Endothelial cell of umbilical vein (primary cell): ENCODE measurements at regions not wholly inside any gene's neighbourhood (a gene's known extent, or its start where the extent isn't known, plus 50 kb on each side); places are given as distances from the start of the nearest gene placed in this dataset.

Experiments used
- BruUV-seq: library from RNA; stranded (reverse); fragments of 400-500 nt; replicated peaks from 2 replicates; lab custom pipeline; 2021; lab: Mats Ljungman, UMichigan
- CTCF ChIA-PET: fragments of 300-600, 350-600 bp; sonication (Branson Sonifier 250); formaldehyde crosslinking; loops from one replicate; lab custom pipeline; 2021; ENCODE audit warnings: antibody characterized with exemption, inconsistent platforms; lab: Charles Lee
- POLR2A ChIA-PET: fragments of 300-600, 350-600 bp; sonication (Branson Sonifier 250); formaldehyde crosslinking; loops from one replicate; lab custom pipeline; 2021; ENCODE audit warnings: antibody characterized with exemption, inconsistent platforms; lab: Charles Lee
- DNase-seq: peaks from one replicate; pipeline ENCODE4 v3.0.0-alpha.2; 2011; ENCODE audit warnings: low read depth, low spot score
- FAIRE-seq: peaks from 2 replicates; lab custom pipeline; 2011; peaks lifted over from hg19 to GRCh38; lab: Jason Lieb, UNC
- H2AFZ ChIP-seq: 2 replicates; pipeline ENCODE4 v1.6.0; 2012; ENCODE audit warnings: low read depth, low read length, control low read depth, inconsistent platforms
- H3K27ac ChIP-seq: 2 replicates; pipeline ENCODE4 v1.5.1; 2011; ENCODE audit warnings: low read depth, mild to moderate bottlenecking, control low read depth, low read length, moderate library complexity; ENCODE audit not compliant: insufficient read depth
- H3K27me3 ChIP-seq, 2 experiments: 2 replicates each; pipeline versions ENCODE4 v1.6.0 to v1.6.1; 2011; ENCODE audit warnings: low read length in 2 of 2, mixed read lengths in 1 of 2; ENCODE audit not compliant: control insufficient read depth in 2 of 2, insufficient read depth in 2 of 2
- H3K36me3 ChIP-seq, 2 experiments: 2 replicates in 1 of 2; 3 replicates in 1 of 2; pipeline ENCODE4 v1.5.1; 2011; ENCODE audit warnings: low read length in 2 of 2, mild to moderate bottlenecking in 1 of 2, moderate library complexity in 1 of 2; ENCODE audit not compliant: control insufficient read depth in 2 of 2, insufficient read depth in 2 of 2; ENCODE audit errors: extremely low read depth in 1 of 2
- H3K4me1 ChIP-seq: 3 replicates; pipeline ENCODE4 v1.5.1; 2011; ENCODE audit warnings: mild to moderate bottlenecking, low read length; ENCODE audit not compliant: control insufficient read depth, insufficient read depth; ENCODE audit errors: extremely low read depth
- H3K4me2 ChIP-seq: 2 replicates; pipeline ENCODE4 v1.6.1; 2011; ENCODE audit warnings: low read length, control low read depth, mixed read lengths; ENCODE audit not compliant: insufficient read depth
- H3K4me3 ChIP-seq, 3 experiments: fragments of 200-600 bp in 1 of 3; sonication (generic), shearing (Covaris generic) in 1 of 3; replicated peaks in 1 of 3; 2 replicates each; pipeline ENCODE4 v1.5.1; 2011 to 2016; ENCODE audit warnings: control low read depth in 3 of 3, low read length in 3 of 3, mild to moderate bottlenecking in 2 of 3, inconsistent platforms in 1 of 3, low read depth in 1 of 3, moderate library complexity in 1 of 3; ENCODE audit not compliant: insufficient read depth in 1 of 3
- H3K79me2 ChIP-seq: 2 replicates; pipeline ENCODE4 v1.6.0; 2012; ENCODE audit warnings: low read length, inconsistent platforms; ENCODE audit not compliant: control insufficient read depth, insufficient read depth
- H3K9ac ChIP-seq: replicated peaks from 2 replicates; pipeline ENCODE3; 2011; ENCODE audit warnings: low read length, control low read depth; ENCODE audit not compliant: insufficient read depth; ENCODE audit errors: extremely low read depth
- H3K9me1 ChIP-seq: replicated peaks from 3 replicates; pipeline ENCODE4 v1.6.0; 2011; ENCODE audit warnings: mild to moderate bottlenecking, low read length; ENCODE audit not compliant: control insufficient read depth, insufficient read depth; ENCODE audit errors: extremely low read depth
- H3K9me3 ChIP-seq: replicated peaks from 2 replicates; pipeline ENCODE4 v1.5.1; 2012; ENCODE audit warnings: low read length, inconsistent platforms; ENCODE audit not compliant: control insufficient read depth, insufficient read depth
- H4K20me1 ChIP-seq: replicated peaks from 2 replicates; pipeline ENCODE3; 2011; ENCODE audit warnings: mild to moderate bottlenecking, low read length; ENCODE audit not compliant: control insufficient read depth, insufficient read depth; ENCODE audit errors: extremely low read depth
- CTCF ChIP-seq, 2 donors: IDR thresholded peaks; 1 replicate in 1 of 2; 2 replicates in 1 of 2; pipeline ENCODE4 v1.5.1; 2011; ENCODE audit warnings: low read length in 2 of 2, mild to moderate bottlenecking in 2 of 2, moderate library complexity in 2 of 2, control low read depth in 1 of 2, inconsistent platforms in 1 of 2, low read depth in 1 of 2; ENCODE audit not compliant: insufficient read depth in 1 of 2; ENCODE audit errors: extremely low read depth in 1 of 2
- EZH2 ChIP-seq: IDR thresholded peaks from 2 replicates; pipeline ENCODE4 v1.6.1; 2012; ENCODE audit warnings: borderline replicate concordance, low read depth, mild to moderate bottlenecking, moderate library complexity, low read length, inconsistent platforms; ENCODE audit not compliant: severe bottlenecking
- FOS ChIP-seq: IDR thresholded peaks from 2 replicates; pipeline ENCODE4 v1.6.1; 2011; ENCODE audit warnings: mild to moderate bottlenecking, low read length, moderate library complexity, borderline replicate concordance; ENCODE audit not compliant: insufficient read depth
- GATA2 ChIP-seq: IDR thresholded peaks from 2 replicates; pipeline ENCODE4 v1.7.0; 2011; ENCODE audit warnings: low read depth, mild to moderate bottlenecking, moderate library complexity, mixed read lengths, low read length; ENCODE audit not compliant: insufficient read length, insufficient read depth
- JUN ChIP-seq: IDR thresholded peaks from 2 replicates; pipeline ENCODE4 v1.6.1; 2011; ENCODE audit warnings: borderline replicate concordance, low read depth; ENCODE audit not compliant: insufficient read length, insufficient read depth
- MAX ChIP-seq: IDR thresholded peaks from 2 replicates; pipeline ENCODE4 v1.6.1; 2011; ENCODE audit not compliant: insufficient read depth, insufficient read length
- MYC ChIP-seq: IDR thresholded peaks from one replicate; pipeline ENCODE4 v1.6.1; 2011; ENCODE audit warnings: mild to moderate bottlenecking, low read depth, low read length
- POLR2A ChIP-seq: IDR thresholded peaks from 2 replicates; pipeline ENCODE4 v1.6.1; 2012; ENCODE audit warnings: low read depth, mild to moderate bottlenecking, control low read depth, low read length
- dilution Hi-C: fragments of 300-500 bp; cut with MboI; formaldehyde crosslinking; loops from one replicate; pipeline ENCODE4 v1.15.0; 2019; ENCODE audit warnings: low sequenced_read_pairs; ENCODE audit not compliant: extremely low pct_ligation_motif_present
- intact Hi-C: fragments of 100-400 bp; cut with micrococcal nuclease; formaldehyde crosslinking; loops from one replicate; pipeline ENCODE4 v1.10.0; 2022

GRCh38 chr1:87735750-87736149 is 407.1 kb downstream of the LMO4 start:
- no TSS peak for BruUV-seq
- DNase-seq (no peak), FAIRE-seq (no peak)
- H3K79me2 ChIP-seq = no peaks in the 10 kb centered on the region
- H3K9me1 ChIP-seq = no peaks in the 10 kb centered on the region
- H3K4me3 ChIP-seq = no peak overlapping the region
- no peaks in the 10 kb centered on the region for H4K20me1 ChIP-seq
- intact Hi-C loops = no loop called here
- H3K4me1 ChIP-seq = no peaks in the 10 kb centered on the region
- H3K27me3 ChIP-seq = no peaks in the 10 kb centered on the region
- no peak for TF ChIP-seq FOS
- TF ChIP-seq MAX = no peak
- TF ChIP-seq GATA2 = no peak
- TF ChIP-seq CTCF (IDR thresholded peaks at IDR 0.05; ENCODE audit: extremely low read depth in 1 of 2, insufficient read depth in 1 of 2, low read depth in 1 of 2, low read length in 2 of 2) = no peak
- no peak for TF ChIP-seq MYC
- TF ChIP-seq EZH2 = no peak
- no peak for TF ChIP-seq JUN
- no peak for TF ChIP-seq POLR2A
- no peak overlapping the region for H3K27ac ChIP-seq
- H3K9ac ChIP-seq = no peak overlapping the region
- no peak overlapping the region for H2AFZ ChIP-seq
- H3K36me3 ChIP-seq = no peaks in the 10 kb centered on the region
- dilution Hi-C loops = no loop called here
- CTCF ChIA-PET = no interaction called here
- H3K9me3 ChIP-seq = no peaks in the 10 kb centered on the region
- POLR2A ChIA-PET = no interaction called here
- no peak overlapping the region for H3K4me2 ChIP-seq
